Naive B cell (primary cell): ENCODE measurements at regions not wholly inside any gene's neighbourhood (a gene's known extent, or its start where the extent isn't known, plus 50 kb on each side); places are given as distances from the start of the nearest gene placed in this dataset.

Experiments
- ATAC-seq, 2 donors: fragments of 150-1000 bp; cut with Tn5 transposase; 2 replicates each; pipeline ENCODE4 v1.10.0; 2021; ENCODE audit warnings: low read depth in 2 of 2, mild to moderate bottlenecking in 2 of 2, moderate library complexity in 2 of 2
- DNase-seq: peaks from one replicate; pipeline ENCODE4 v3.0.0; 2022
- H3K27ac Mint-ChIP-seq, 6 donors: one replicate each; pipeline ENCODE4 v1.8.0; 2020 to 2022; ENCODE audit warnings: mild to moderate bottlenecking in 6 of 6, mixed read lengths in 6 of 6, moderate library complexity in 5 of 6, inconsistent platforms in 2 of 6
- H3K27me3 Mint-ChIP-seq, 3 donors: one replicate each; pipeline ENCODE4 v1.8.0; 2021 to 2022; ENCODE audit warnings: mixed read lengths in 3 of 3, mild to moderate bottlenecking in 1 of 3
- H3K36me3 Mint-ChIP-seq, 2 donors: one replicate each; pipeline ENCODE4 v1.8.0; 2020 to 2022; ENCODE audit warnings: mixed read lengths in 2 of 2, inconsistent platforms in 1 of 2, mild to moderate bottlenecking in 1 of 2
- H3K4me1 Mint-ChIP-seq, 3 donors: one replicate each; pipeline ENCODE4 v1.8.0; 2020 to 2022; ENCODE audit warnings: mixed read lengths in 3 of 3, inconsistent platforms in 1 of 3, mild to moderate bottlenecking in 1 of 3, moderate library complexity in 1 of 3
- H3K4me3 Mint-ChIP-seq, 8 donors: one replicate each; pipeline ENCODE4 v1.8.0; 2020 to 2022; ENCODE audit warnings: mild to moderate bottlenecking in 8 of 8, mixed read lengths in 8 of 8, moderate library complexity in 8 of 8, inconsistent platforms in 2 of 8
- H3K9me3 Mint-ChIP-seq, 7 donors: one replicate each; pipeline ENCODE4 v1.8.0; 2020 to 2022; ENCODE audit warnings: mixed read lengths in 7 of 7, mild to moderate bottlenecking in 5 of 7, inconsistent platforms in 2 of 7, moderate library complexity in 1 of 7

- no peak for ATAC-seq
- Mint-ChIP-seq H3K27me3 (no peaks in the 10 kb centered on the region), H3K27ac (no peak overlapping the region), H3K4me1 (no peaks in the 10 kb centered on the region), H3K4me3 (no peak overlapping the region), H3K36me3 (peaks cover 4 to 8% of the 10 kb centered on the region in 2 donors), H3K9me3 (peaks cover 0 to 11% (median 6%) of the 10 kb centered on the region in 7 donors)
- no peak for DNase-seq
Measured at GRCh38 chr18:64311859-64312258, 163.0 kb upstream of the LINC00305 start.

DNA sequence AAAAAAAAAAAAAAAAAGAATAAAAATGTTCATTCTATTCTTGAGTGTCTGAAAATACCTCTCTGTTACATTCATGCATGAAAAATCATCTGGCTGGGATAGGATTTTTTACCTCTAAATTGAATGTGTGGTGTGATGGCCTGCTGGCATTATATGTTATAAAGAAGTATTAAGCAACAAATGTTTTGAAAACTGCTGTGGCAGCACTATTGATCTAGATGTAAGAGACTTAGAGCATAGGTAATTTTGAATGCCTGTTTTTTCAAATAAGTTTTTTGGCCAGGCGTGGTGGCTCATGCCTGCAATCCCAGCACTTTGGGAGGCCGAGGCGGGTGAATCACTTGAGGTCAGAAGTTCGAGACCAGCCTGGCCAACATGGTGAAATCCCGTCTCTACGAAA lies 147.0 kb upstream of the LINC00305 start:
- ATAC-seq (no peak), DNase-seq (no peak)
- Mint-ChIP-seq H3K36me3 (no peaks in the 10 kb centered on the region), H3K4me1 (no peaks in the 10 kb centered on the region), H3K4me3 (no peak overlapping the region), H3K9me3 (no peaks in the 10 kb centered on the region), H3K27ac (no peak overlapping the region), H3K27me3 (no peaks in the 10 kb centered on the region)

GRCh38 chr18:64294967-64295366 lies 146.1 kb upstream of the LINC00305 start:
- H3K27ac Mint-ChIP-seq: no peak overlapping the region
- H3K36me3 Mint-ChIP-seq: no peaks in the 10 kb centered on the region
- no peaks in the 10 kb centered on the region for H3K4me1 Mint-ChIP-seq
- no peak overlapping the region for H3K4me3 Mint-ChIP-seq
- ATAC-seq (no peak), DNase-seq (no peak)
- no peaks in the 10 kb centered on the region for H3K27me3 Mint-ChIP-seq
- H3K9me3 Mint-ChIP-seq: no peaks in the 10 kb centered on the region

GRCh38 chr18:64288432-64288831 lies 139.5 kb upstream of the LINC00305 start:
- no peak overlapping the region for H3K27ac Mint-ChIP-seq
- H3K36me3 Mint-ChIP-seq: no peaks in the 10 kb centered on the region
- H3K27me3 Mint-ChIP-seq: no peaks in the 10 kb centered on the region
- peaks cover 0 to 3% (median 0%) of the 10 kb centered on the region in 7 donors for H3K9me3 Mint-ChIP-seq
- no peaks in the 10 kb centered on the region for H3K4me1 Mint-ChIP-seq
- ATAC-seq: no peak
- DNase-seq: no peak
- no peak overlapping the region for H3K4me3 Mint-ChIP-seq

DNA sequence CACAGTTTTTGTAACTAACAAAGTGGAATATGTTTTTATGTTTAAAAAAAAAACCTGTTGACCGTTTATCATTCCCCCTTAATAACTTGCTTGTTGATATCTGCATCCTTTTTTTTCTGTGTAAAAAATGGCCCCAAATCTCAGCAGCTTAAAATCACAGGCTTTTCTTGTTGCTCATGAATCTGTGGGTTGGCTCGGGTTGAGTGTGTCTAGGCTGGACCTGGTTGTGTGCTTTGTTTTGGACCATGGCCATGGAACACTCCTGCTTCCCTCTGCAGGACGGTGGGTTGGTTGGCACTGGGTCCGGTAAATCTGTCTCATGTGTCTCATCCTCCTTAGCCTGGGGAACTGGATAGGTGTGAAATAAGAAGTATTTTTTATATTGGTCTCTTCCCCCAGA lies 139.0 kb upstream of the LINC00305 start:
- H3K9me3 Mint-ChIP-seq: peaks cover 0 to 3% (median 0%) of the 10 kb centered on the region in 7 donors
- no peaks in the 10 kb centered on the region for H3K27me3 Mint-ChIP-seq
- no peak overlapping the region for H3K27ac Mint-ChIP-seq
- ATAC-seq (no peak), DNase-seq (no peak)
- no peaks in the 10 kb centered on the region for H3K36me3 Mint-ChIP-seq
- H3K4me3 Mint-ChIP-seq: no peak overlapping the region
- no peaks in the 10 kb centered on the region for H3K4me1 Mint-ChIP-seq

DNA sequence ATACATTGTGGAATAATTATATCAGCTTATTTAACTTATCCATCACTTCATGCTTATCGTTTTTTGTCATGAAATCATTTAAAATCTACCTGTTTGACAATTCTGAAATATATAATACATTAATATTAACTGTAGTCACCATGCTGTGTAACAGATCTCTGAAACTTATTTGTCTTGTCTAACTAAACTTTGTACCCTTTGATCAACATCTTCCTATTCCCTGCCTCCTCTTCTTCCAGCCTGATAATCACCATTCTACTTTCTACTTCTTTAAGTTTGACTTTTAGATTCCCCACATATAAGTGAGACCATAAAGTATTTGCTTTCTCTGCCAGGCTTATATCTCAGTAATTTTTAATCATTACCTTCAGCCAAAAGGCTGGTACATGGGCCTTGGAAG lies 134.2 kb upstream of the LINC00305 start:
- Mint-ChIP-seq H3K27me3 (no peaks in the 10 kb centered on the region), H3K27ac (peak overlapping the region in 1 of 6 donors; percentile 80), H3K36me3 (no peaks in the 10 kb centered on the region), H3K4me3 (no peak overlapping the region), H3K4me1 (no peaks in the 10 kb centered on the region), H3K9me3 (peaks cover 0 to 17% (median 5%) of the 10 kb centered on the region in 7 donors)
- no peak for ATAC-seq
- no peak for DNase-seq

GRCh38 chr18:64278026-64278425 lies 129.1 kb upstream of the LINC00305 start:
- H3K4me3 Mint-ChIP-seq: peak overlapping the region in 1 of 8 donors; percentile 22
- no peaks in the 10 kb centered on the region for H3K4me1 Mint-ChIP-seq
- no peaks in the 10 kb centered on the region for H3K27me3 Mint-ChIP-seq
- H3K27ac Mint-ChIP-seq: no peak overlapping the region
- DNase-seq (no peak), ATAC-seq (no peak)
- no peaks in the 10 kb centered on the region for H3K36me3 Mint-ChIP-seq
- H3K9me3 Mint-ChIP-seq: peaks cover 0 to 17% (median 3%) of the 10 kb centered on the region in 7 donors

DNA sequence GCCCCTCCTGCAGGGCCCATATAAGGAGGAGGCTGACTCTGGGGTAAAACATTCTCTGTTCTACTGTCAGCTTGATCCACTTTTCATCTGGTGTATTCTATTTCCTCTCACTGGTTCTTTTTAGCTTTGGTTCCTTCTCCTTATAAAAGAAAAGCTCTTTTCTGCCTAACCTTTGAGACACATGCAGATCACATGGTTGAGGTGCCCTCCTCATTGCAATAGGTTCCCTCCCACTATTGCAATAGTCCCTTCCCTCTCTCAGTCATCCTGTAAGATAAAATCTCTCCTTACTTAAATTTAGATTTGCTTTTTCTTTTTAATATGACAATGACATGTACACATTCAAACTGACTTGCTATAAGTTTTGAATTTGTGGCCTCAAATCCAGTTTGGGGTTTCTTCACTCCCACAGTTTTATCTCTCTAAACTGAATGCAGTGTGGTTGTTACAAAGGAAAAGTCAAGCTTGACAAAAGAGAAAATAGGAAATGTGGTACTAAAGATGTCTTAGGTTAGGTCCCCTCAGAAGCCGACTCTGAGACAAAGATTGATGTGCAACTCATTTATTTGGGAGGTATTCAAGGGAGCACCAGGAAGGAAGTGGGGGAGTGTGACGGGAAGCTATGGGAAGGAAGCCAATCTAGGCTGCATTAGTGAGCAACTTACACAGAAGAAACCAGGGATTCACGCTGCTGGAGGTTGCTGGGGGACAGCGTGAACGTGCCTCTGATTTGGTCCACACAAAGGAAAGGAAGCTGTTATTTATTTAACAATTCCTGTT lies 127.6 kb upstream of the LINC00305 start:
- H3K27ac Mint-ChIP-seq: peak overlapping the region in 1 of 6 donors; percentile 88
- DNase-seq: no peak
- no peak for ATAC-seq
- peaks cover 0 to 3% (median 0%) of the 10 kb centered on the region in 3 donors for H3K4me1 Mint-ChIP-seq
- peaks cover 0 to 8% (median 0%) of the 10 kb centered on the region in 7 donors for H3K9me3 Mint-ChIP-seq
- H3K4me3 Mint-ChIP-seq: no peak overlapping the region
- no peaks in the 10 kb centered on the region for H3K27me3 Mint-ChIP-seq
- no peaks in the 10 kb centered on the region for H3K36me3 Mint-ChIP-seq

DNA sequence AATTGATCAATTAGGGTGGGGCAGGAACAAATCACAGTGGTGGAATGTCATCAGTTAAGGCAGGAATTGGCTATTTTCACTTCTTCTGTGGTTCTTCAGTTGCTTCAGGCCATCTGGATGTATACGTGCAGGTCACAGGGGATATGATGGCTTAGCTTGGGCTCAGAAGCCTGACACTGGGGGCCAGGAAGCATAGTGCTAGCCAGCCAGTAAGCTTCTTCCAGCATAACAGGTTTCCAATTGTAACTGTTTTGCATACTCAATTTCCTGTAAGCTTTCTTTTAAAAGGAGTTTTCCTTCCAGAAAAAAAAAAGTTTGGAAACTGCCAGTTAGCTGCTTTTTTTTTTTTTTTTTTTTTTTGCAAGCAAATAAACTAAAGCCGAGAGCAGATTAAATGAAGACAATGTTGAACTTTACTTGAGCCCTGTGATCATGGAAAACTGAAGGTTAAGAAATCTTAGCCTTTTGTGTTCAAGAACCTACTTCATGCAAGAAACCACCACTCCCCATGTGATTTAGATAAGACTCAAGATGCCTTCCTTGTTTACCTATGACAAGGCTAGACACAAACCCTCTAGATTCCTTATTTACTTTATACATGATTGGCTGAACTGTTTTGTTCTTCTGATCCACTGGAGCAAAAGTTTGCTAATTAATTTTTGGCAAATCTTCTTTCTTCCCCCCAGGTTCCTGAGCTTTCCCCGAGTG lies 126.9 kb upstream of the LINC00305 start:
- Mint-ChIP-seq H3K4me3 (no peak overlapping the region), H3K36me3 (no peaks in the 10 kb centered on the region), H3K4me1 (peaks cover 0 to 4% (median 1%) of the 10 kb centered on the region in 3 donors), H3K27ac (peak overlapping the region in 1 of 6 donors; percentile 88), H3K9me3 (peaks cover 0 to 5% (median 0%) of the 10 kb centered on the region in 7 donors), H3K27me3 (no peaks in the 10 kb centered on the region)
- ATAC-seq (no peak), DNase-seq (no peak)

DNA sequence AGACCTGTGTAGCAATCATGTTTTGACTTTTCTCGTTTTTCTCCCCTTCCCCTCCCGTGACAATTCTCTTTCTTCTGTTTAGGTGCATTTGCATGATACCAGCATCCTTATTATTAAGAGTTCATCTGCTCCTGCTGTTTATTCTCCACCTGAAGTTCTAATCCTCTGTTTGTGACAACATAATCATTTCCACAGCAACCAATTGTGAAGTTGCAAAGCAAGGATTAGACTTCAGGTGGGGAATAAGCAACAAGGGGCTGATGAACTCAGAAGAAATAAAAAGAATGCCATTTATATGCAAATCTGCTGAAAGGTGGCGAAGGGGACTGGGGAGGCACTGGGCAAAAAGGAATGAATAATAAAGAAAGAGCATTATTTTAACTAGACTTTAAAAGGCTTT lies 124.8 kb upstream of the LINC00305 start:
- no peak for DNase-seq
- H3K4me3 Mint-ChIP-seq: peak overlapping the region in 1 of 8 donors; percentile 63
- peaks cover 0 to 13% (median 7%) of the 10 kb centered on the region in 3 donors for H3K4me1 Mint-ChIP-seq
- peak overlapping the region in 1 of 6 donors; percentile 22 for H3K27ac Mint-ChIP-seq
- peaks cover 0 to 1% (median 0%) of the 10 kb centered on the region in 7 donors for H3K9me3 Mint-ChIP-seq
- ATAC-seq: no peak
- H3K36me3 Mint-ChIP-seq: no peaks in the 10 kb centered on the region
- H3K27me3 Mint-ChIP-seq: no peaks in the 10 kb centered on the region

DNA sequence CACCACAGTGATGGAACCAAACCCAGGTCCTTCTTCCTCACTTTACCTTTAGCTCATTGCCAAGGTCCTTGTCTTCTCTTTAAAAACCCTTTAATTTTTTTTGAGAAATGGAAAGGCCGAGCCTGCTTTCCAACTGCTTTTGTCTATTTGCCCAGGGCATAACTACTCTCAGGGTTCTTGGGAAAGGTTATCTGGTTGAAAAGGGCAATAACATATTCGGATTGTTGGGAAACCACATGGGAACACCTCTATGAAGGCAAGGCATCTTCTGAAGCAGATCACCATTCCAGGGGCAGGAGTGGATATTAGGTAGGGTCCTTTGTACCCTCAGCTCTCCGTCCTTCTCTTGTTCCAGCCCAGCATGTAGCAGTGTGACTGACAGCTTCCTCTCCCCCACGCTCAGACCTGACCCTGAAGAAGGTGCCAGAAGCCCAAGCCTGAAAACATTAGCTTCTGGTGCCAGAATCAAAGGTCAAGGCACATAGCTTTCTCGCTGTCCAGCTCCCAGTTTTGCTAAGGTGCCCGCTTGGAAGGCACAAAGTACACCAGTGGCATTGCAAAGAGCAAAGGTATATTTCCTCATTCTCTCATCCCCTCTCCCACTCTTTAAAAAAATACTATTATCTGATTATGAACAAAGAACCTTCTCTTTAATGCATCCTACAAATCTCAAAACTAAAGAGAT lies 123.2 kb upstream of the LINC00305 start:
- Mint-ChIP-seq H3K4me1 (peaks cover 0 to 13% (median 7%) of the 10 kb centered on the region in 3 donors), H3K36me3 (no peaks in the 10 kb centered on the region), H3K27me3 (no peaks in the 10 kb centered on the region), H3K27ac (no peak overlapping the region), H3K9me3 (no peaks in the 10 kb centered on the region), H3K4me3 (no peak overlapping the region)
- ATAC-seq (no peak), DNase-seq (no peak)

- ATAC-seq (no peak), DNase-seq (no peak)
- no peaks in the 10 kb centered on the region for H3K27me3 Mint-ChIP-seq
- no peaks in the 10 kb centered on the region for H3K9me3 Mint-ChIP-seq
- peaks cover 0 to 13% (median 7%) of the 10 kb centered on the region in 3 donors for H3K4me1 Mint-ChIP-seq
- H3K27ac Mint-ChIP-seq: no peak overlapping the region
- H3K4me3 Mint-ChIP-seq: no peak overlapping the region
- H3K36me3 Mint-ChIP-seq: no peaks in the 10 kb centered on the region
Measured at GRCh38 chr18:64271246-64271645, 122.4 kb upstream of the LINC00305 start.

GRCh38 chr18:64270608-64271007 lies 121.7 kb upstream of the LINC00305 start:
- ATAC-seq (no peak), DNase-seq (no peak)
- H3K27ac Mint-ChIP-seq: no peak overlapping the region
- peaks cover 0 to 1% (median 0%) of the 10 kb centered on the region in 7 donors for H3K9me3 Mint-ChIP-seq
- no peaks in the 10 kb centered on the region for H3K36me3 Mint-ChIP-seq
- H3K4me3 Mint-ChIP-seq: peak overlapping the region in 1 of 8 donors; percentile 27
- H3K27me3 Mint-ChIP-seq: no peaks in the 10 kb centered on the region
- peaks cover 0 to 13% (median 7%) of the 10 kb centered on the region in 3 donors for H3K4me1 Mint-ChIP-seq
